HG03432 (cell line): ENCODE measurements at regions not wholly inside any gene's neighbourhood (a gene's known extent, or its start where the extent isn't known, plus 50 kb on each side); places are given as distances from the start of the nearest gene placed in this dataset.

ENCODE experiments used
- ATAC-seq: cut with Tn5 transposase; IDR thresholded peaks from one replicate; pipeline ENCODE4 v1.9.1; 2021; ENCODE audit warnings: mild to moderate bottlenecking, moderate library complexity; ENCODE audit not compliant: unreplicated experiment

GRCh38 chr3:194832346-194833104 is 146.8 kb downstream of the FAM43A start:
- no peak for ATAC-seq

DNA sequence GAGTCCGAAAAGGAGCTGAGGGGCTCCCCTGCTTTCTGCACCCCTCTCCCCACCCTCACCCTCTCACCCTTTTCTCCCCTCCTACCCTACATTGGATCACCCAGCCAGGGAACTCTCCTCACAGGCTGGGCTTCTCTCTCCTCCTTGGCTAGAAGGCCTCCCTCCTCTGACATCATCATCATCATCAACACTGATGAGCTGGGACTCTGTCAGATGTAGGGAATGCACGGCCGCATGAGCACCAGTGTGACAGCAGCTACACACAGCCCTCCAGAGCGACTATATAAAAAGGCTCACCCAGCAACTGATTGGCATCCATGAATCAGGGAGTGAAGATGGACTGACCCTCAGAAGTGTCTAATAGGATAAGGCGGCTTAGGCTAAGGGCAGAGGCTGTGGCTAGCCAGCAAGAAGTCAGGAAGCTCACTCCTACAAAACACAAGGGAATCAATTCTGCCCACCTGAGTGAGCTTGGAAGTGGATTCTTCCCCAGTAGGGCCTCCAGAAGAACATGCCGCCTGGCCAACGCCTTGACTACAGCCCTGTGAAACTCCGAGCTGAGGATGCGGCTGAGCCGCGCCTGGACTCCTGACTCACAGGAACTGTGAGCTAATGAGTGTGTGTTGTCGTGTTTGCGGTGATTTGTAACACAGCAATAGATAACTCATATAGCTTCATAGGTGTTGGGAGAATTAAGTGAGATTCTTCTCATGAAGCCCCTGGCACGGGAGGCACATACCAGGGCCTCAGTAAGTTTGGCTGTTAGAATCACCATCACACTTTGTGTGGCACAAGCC is 147.6 kb downstream of the FAM43A start:
- ATAC-seq: no peak

GRCh38 chr3:194836661-194837060 is 151.0 kb downstream of the FAM43A start:
- ATAC-seq: no peak

- ATAC-seq: no peak
These were observed 151.9 kb downstream of the FAM43A start for GRCh38 chr3:194837457-194838127.

DNA sequence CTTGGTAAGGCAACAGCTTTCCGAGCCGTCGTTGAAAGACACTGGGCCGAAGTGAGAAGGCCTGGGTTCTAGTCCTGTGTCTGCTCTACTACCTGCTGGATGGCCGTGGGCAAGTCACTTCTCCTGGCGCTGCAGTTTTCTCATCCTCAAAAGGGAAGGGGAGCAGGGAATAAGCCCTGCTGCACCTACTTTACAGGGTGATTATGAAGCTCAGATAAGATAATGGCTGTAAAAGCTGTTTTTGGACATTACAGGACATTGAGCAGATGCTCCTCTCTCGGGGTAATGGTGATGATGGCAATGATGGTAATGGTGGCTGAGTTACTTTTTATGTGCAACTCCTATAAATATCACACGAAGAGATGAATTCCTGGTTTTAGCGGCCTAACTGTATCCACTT is 152.6 kb downstream of the FAM43A start:
- ATAC-seq: no peak

DNA sequence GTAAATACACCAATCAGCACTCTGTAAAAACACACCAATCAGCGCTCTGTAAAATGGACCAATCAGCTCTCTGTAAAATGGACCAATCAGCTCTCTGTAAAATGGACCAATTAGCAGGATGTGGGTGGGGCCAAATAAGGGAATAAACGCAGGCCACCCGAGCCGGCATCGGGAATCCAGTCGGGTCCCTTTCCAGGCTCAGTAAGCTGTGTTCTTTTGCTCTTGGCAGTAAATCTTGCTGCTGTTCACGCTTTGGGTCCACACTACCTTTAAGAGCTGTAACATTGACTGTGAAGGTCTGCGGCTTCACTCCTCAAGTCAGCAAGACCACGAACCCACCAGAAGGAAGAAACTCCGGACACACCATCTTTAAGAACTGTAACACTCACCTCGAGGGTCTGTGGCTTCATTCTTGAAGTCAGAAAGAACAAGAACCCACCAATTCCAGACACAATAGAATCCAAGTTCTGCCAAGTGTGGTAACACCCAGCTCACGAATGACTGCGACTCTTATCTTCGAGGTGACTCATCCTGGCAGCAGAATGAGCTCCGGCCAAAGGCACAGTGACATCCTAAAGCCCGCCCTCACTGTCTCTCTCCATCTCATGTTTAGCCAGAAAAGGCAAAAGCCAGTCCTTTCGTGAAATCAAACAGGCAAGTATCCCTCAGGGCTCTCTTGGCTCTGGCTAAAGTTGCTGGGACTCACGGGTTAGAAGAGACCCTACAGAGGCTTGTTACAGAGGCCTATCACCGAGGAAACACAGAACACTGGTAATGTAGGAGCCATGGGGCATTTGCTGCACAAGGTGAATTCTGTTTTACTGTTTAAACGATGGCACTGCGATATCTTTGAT is 155.2 kb downstream of the FAM43A start:
- no peak for ATAC-seq

- no peak for ATAC-seq
These were observed 155.8 kb downstream of the FAM43A start for GRCh38 chr3:194841515-194841841.

- no peak for ATAC-seq
These were observed 157.9 kb downstream of the FAM43A start for GRCh38 chr3:194843556-194843955.

DNA sequence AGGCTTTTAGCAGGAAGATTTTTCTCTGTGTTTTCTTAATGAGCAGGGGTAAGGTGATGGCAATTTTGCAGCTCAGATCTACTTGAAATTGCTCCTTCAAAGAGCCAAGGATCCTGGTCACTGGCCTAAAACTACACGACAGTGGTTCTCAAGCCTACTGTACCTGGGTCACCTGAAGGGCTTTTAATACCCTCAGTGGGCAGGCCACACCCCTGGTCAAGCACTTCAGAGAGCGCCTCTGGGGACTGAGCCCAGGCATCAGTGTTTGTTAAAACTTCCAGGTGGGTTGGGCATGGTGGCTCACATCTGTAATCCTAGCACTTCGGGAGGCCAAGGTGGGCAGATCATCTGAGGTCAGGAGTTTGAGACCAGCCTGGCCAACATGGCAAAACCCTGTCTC is 158.4 kb downstream of the FAM43A start:
- ATAC-seq: no peak

DNA sequence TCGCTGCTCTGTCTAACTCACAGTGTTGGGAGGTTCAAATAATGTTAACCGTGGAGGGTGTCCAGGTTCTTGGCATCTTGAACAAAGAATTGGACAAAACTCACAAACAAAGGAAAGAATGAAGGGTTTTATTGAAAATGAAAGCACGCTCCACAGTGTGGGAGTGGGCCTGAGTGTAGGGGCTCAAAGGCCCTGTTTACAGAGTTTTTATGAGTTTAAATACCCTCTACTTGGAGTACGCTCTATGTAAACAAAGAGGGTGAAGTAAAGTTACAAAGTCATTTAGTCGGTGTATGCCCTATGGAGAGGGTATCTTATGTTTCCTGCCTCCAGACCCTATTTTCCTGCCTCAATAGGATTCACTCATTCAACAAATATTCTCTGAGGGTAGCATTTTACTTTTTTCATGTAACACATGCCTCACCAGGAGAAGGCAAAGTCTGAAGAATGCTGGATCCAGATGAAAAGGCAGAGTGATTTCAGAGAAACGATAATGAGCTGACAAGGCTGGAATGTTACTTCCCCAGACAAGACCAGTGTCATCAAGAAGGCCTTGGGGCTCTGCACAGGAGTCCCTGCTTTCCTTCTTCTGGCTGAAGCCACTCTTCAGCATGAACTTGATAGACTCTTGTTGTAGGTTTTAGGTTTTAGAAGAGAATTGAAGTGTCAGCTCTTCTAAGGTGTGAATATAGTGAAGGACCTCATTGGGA is 163.6 kb downstream of the FAM43A start:
- no peak for ATAC-seq

- ATAC-seq: no peak
These were observed 165.6 kb downstream of the FAM43A start for GRCh38 chr3:194851254-194851653.

- no peak for ATAC-seq
These were observed 166.3 kb downstream of the FAM43A start for GRCh38 chr3:194851941-194852340.

DNA sequence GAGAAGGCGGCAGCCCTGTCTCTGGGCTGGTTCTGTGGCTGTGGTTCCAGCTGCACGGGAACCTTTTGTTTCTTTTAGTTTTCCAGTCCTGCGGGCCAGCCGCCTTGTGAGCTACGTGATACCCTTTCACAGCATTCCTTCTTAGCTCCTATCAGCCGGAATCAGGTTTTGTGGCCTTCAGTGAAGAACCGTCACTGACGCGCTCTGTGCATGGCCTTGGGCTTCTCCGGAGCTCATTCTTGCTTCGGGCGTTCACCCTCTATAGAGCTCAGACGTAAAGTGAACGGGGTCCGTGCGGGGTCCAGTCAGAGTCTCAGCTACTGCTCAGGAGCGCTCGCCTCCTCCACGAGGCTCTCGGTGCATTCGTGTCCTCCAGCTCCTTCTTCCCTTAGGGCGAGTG is 166.7 kb downstream of the FAM43A start:
- ATAC-seq: no peak

DNA sequence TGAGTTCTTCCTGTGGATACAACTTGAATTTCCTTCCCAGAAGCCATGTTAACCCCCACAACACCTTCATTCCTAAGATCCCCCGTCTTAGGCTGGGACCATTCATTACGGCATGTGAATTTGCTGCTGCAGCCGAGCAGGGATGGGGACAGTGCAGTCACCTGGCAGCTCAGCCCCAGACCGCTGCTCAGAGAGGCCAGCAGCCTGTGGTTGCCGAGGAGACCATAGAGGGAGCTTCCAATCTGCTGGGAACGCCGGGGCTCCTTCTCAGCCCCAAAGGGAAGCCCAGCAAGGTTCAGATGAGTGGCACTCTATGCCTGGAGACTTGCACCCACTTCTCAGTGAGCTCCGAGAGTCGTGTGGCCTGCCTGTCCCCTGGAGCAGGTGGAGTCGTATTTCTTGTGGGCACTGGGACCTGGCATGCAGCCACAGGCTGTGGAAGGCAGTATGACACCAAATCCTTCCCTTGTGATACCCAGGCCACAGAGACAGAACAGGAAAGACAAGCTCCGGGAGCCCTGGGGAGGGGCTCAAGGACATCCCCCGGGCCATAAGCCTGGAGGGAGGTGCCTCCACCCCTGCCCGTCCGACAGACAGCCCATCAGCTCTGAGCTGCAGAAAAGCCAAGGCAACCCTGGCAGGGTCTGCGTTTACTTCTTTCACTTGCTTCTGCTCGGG is 167.3 kb downstream of the FAM43A start:
- ATAC-seq: no peak

- ATAC-seq: no peak
These were observed 168.5 kb downstream of the FAM43A start for GRCh38 chr3:194854206-194854605.

DNA sequence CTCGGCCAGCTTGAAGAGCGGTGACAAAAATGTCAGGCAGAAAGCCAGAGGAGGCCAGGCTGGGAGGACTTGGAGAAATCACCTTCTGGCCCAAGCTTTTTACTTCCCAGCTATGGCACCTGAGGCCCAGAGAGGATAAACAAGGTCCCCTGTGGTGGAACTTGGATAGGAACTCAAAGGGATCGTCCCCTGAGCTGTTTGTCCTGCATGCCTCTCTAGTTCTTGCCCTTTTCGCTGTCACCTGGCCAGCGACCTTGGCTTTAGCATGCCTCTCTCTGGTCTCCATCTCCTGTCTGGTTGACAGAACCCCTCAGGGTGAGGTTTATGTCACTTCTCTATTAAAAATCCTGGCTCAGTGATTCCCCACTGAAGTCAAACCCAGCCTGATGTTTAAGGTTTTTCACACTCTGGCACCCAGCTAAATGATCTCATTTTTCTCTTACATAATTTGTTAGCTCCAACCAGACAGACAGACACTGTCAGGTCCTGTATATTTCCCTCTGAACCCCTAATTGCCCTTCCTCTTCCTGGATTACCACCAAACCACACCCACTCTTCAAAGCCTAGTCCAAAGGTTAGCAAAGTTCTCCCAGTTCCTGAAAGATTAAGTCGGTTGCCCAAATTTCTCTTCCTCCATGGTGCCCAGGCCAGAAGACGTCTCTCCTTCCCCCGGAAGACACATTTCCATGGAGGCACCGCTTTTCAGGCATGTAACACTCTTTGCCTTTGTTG is 169.1 kb downstream of the FAM43A start:
- ATAC-seq: no peak

GRCh38 chr3:194856296-194856695 is 170.6 kb downstream of the FAM43A start:
- ATAC-seq: no peak

DNA sequence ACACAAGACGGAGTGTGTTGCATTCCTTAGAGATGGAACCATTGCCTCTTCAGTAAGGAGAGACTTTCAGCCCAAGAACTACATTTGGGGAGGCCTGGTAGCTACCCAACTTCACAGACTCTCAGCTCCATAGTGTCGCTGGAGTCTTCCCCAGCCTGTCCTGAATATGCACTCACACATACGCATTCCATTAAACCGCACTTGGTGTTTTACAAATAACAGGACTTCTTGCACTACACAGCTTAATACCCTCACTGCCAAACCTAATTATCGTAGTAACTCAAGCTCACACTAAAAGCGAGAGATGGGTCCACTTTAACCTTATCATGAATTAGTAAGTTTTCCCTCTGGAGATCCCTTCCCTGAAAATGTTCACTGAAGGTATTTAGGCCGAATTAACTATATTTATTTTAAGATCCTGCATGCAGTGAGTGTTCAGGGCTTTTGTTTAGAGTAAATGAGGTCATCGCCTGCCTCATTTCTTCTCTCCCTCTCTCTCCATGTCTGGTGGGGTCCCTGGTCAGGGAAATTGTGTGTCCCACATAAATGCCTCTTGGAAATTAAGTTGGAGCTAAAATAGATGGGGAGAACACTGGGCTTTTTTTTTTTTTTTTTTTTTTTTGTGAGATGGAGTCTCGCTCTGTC is 171.9 kb downstream of the FAM43A start:
- no peak for ATAC-seq

GRCh38 chr3:194858382-194858781 is 172.7 kb downstream of the FAM43A start:
- no peak for ATAC-seq
